ENCODE measurements at regions not wholly inside any gene's neighbourhood (a gene's known extent, or its start where the extent isn't known, plus 50 kb on each side); places are given as distances from the start of the nearest gene placed in this dataset.
"Not testable (repeated sequence)": the region's sequence is repeated elsewhere in the genome, so short reads cannot be mapped to it uniquely, and the experiment has no call there.

DNA sequence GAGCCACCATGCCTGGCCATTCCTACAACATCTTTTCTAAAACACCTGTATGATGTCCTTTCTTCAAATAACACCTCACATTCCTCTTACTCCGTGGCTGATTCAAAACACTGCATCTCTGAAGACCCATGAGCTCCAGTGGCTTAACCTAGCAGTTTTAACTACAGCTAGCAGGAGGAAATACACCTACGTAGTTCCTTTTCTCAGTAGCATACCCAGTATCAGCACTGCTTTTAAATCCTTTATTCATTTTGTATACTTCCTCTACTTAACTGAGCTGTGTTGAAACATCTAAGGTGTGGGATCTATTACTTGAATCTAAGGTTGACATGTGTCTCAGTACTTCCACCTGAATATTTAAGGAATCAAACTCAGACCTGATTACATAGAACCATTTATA, 113.6 kb upstream of the CCDC28A start:
- Histone ChIP-seq H3K27ac (ENCODE audit: low read depth in 1 of 2, low read length in 1 of 2) (no peak overlapping the region), H3K36me3 (ENCODE audit: control insufficient read depth in 2 of 2, insufficient read depth in 2 of 2, low read length in 1 of 2) (no peaks in the 10 kb centered on the region), H3K4me1 (ENCODE audit: control insufficient read depth in 2 of 2, insufficient read depth in 2 of 2, low read length in 2 of 2) (no peaks in the 10 kb centered on the region), H3K27me3 (ENCODE audit: control insufficient read depth in 2 of 2, insufficient read depth in 1 of 2, low read length in 1 of 2) (no peaks in the 10 kb centered on the region), H3K9me3 (ENCODE audit: control insufficient read depth in 2 of 2, insufficient read depth in 1 of 2, low read length in 1 of 2) (no peaks in the 10 kb centered on the region), H3K4me3 (ENCODE audit: low read length in 2 of 2) (no peak overlapping the region)
- 79% methylated on average over 2 of the region's 2 CpGs for WGBS
- DNase-seq (ENCODE audit: low read depth in 6 of 9, low spot score in 9 of 9): no peak

DNA sequence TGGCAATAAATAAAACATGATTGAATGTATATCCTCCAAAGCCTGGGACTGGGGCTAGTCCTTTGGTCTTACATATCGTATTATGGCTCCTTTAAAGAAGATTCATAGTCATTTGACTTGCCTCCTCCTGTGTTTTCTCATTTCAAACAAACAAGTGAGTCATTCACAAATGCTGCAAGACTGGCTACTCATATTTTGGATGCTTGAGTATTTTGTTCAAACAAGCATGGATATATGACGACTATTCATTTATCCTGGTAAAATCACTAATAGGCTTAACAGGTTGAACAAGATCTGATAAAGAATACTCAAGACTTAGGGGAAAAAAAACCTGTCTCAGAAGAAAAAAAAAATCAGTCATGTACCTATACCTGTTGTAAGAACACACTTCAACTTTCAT, 111.1 kb upstream of the CCDC28A start:
- Histone ChIP-seq H3K27ac (ENCODE audit: low read depth in 1 of 2, low read length in 1 of 2) (no peak overlapping the region), H3K4me3 (ENCODE audit: low read length in 2 of 2) (no peak overlapping the region), H3K27me3 (ENCODE audit: control insufficient read depth in 2 of 2, insufficient read depth in 1 of 2, low read length in 1 of 2) (no peaks in the 10 kb centered on the region), H3K36me3 (ENCODE audit: control insufficient read depth in 2 of 2, insufficient read depth in 2 of 2, low read length in 1 of 2) (no peaks in the 10 kb centered on the region), H3K9me3 (ENCODE audit: control insufficient read depth in 2 of 2, insufficient read depth in 1 of 2, low read length in 1 of 2) (no peaks in the 10 kb centered on the region), H3K4me1 (ENCODE audit: control insufficient read depth in 2 of 2, insufficient read depth in 2 of 2, low read length in 2 of 2) (no peaks in the 10 kb centered on the region)
- WGBS: 99% methylated on average over 2 of the region's 2 CpGs
- no peak for DNase-seq (ENCODE audit: low read depth in 6 of 9, low spot score in 9 of 9)

DNA sequence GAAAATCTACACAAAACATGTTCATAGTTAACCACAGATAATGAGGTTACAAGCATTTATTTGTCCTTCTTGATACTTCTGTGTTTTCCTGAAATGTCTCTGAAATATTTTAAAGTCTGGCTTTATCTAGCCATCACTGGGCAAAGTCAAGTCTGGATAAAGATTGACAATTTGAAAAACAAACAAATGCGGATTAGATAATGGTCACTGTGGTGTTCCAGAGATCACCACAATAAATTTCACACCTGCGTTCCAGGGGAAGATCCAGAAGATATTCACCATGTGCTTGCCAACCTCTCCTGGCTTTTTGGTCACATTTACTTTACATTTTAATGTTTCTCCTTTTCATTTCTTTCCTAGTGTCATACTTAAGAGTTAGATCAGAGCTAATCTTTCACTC, 109.7 kb upstream of the CCDC28A start:
- no peak overlapping the region for H3K4me3 ChIP-seq (ENCODE audit: low read length in 2 of 2)
- no peaks in the 10 kb centered on the region for H3K27me3 ChIP-seq (ENCODE audit: control insufficient read depth in 2 of 2, insufficient read depth in 1 of 2, low read length in 1 of 2)
- no peaks in the 10 kb centered on the region for H3K4me1 ChIP-seq (ENCODE audit: control insufficient read depth in 2 of 2, insufficient read depth in 2 of 2, low read length in 2 of 2)
- DNase-seq (ENCODE audit: low read depth in 6 of 9, low spot score in 9 of 9): no peak
- H3K9me3 ChIP-seq (ENCODE audit: control insufficient read depth in 2 of 2, insufficient read depth in 1 of 2, low read length in 1 of 2): no peaks in the 10 kb centered on the region
- 96% methylated on average over 2 of the region's 2 CpGs for WGBS
- no peaks in the 10 kb centered on the region for H3K36me3 ChIP-seq (ENCODE audit: control insufficient read depth in 2 of 2, insufficient read depth in 2 of 2, low read length in 1 of 2)
- no peak overlapping the region for H3K27ac ChIP-seq (ENCODE audit: low read depth in 1 of 2, low read length in 1 of 2)

DNA sequence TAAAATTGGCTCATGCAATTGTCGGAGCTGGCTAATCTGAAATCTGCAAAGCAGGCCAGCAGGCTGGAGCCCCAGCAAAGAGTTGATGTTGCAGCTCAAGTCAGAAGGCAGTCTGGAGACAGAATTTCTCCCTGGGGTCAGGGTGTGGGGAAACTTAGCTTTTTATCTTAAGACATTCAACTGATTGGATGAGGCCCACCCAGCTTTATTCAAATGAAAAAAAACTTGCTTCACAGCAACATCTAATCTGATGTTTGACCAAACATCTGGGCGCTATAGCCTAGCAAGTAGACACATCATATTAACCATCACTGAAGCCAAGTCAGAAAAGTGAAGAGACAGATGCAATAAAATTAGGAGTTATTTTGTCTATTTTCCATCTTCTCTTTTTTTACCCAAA, 108.8 kb upstream of the CCDC28A start:
- Histone ChIP-seq H3K27me3 (ENCODE audit: control insufficient read depth in 2 of 2, insufficient read depth in 1 of 2, low read length in 1 of 2) (no peaks in the 10 kb centered on the region), H3K36me3 (ENCODE audit: control insufficient read depth in 2 of 2, insufficient read depth in 2 of 2, low read length in 1 of 2) (no peaks in the 10 kb centered on the region), H3K4me3 (ENCODE audit: low read length in 2 of 2) (no peak overlapping the region), H3K27ac (ENCODE audit: low read depth in 1 of 2, low read length in 1 of 2) (no peak overlapping the region), H3K4me1 (ENCODE audit: control insufficient read depth in 2 of 2, insufficient read depth in 2 of 2, low read length in 2 of 2) (no peaks in the 10 kb centered on the region), H3K9me3 (ENCODE audit: control insufficient read depth in 2 of 2, insufficient read depth in 1 of 2, low read length in 1 of 2) (no peaks in the 10 kb centered on the region)
- DNase-seq (ENCODE audit: low read depth in 6 of 9, low spot score in 9 of 9): no peak
- WGBS: 97% methylated on average over 2 of the region's 2 CpGs

DNA sequence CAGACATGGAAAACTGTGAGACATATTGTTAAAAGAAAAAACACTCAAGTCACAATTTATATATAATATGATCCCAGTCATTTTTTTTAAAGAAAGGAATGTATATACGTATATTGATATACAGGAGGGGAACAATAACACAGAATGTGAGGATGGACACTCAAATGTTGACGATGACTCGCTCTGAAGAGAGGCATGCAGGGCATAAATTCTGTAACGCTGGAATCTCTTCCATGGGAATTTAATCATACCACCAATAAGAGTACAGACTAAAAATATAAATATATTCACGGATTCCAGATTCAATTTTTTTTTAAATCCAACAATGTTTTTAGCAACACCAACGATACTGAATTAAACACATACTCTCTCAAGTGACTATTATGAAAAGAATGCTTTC, 106.9 kb upstream of the CCDC28A start:
- H3K4me1 ChIP-seq (ENCODE audit: control insufficient read depth in 2 of 2, insufficient read depth in 2 of 2, low read length in 2 of 2): no peaks in the 10 kb centered on the region
- DNase-seq (ENCODE audit: low read depth in 6 of 9, low spot score in 9 of 9): no peak
- no peak overlapping the region for H3K27ac ChIP-seq (ENCODE audit: low read depth in 1 of 2, low read length in 1 of 2)
- no peak overlapping the region for H3K4me3 ChIP-seq (ENCODE audit: low read length in 2 of 2)
- H3K27me3 ChIP-seq (ENCODE audit: control insufficient read depth in 2 of 2, insufficient read depth in 1 of 2, low read length in 1 of 2): no peaks in the 10 kb centered on the region
- 98% methylated on average over 6 of the region's 6 CpGs for WGBS
- H3K9me3 ChIP-seq (ENCODE audit: control insufficient read depth in 2 of 2, insufficient read depth in 1 of 2, low read length in 1 of 2): no peaks in the 10 kb centered on the region
- H3K36me3 ChIP-seq (ENCODE audit: control insufficient read depth in 2 of 2, insufficient read depth in 2 of 2, low read length in 1 of 2): no peaks in the 10 kb centered on the region

DNA sequence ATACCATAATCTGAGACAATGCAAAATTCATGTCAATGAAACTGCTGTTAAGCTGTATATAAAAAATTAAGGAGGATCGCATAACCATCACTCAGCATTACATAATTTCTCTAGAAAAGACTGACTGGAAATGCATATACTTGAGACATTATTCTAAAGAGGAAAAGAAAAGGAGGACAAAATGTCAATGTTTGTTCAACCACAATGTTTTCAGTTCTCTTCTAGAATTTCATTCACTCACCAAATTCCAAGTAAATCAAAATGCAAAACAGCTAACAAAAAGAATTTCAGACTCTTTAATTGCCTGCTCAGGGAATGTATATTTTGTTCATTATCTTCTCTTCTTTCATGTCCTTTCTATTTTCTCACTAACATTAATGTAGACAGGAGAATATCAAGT, 106.2 kb upstream of the CCDC28A start:
- 98% methylated on average over 1 of the region's 1 CpG for WGBS
- Histone ChIP-seq H3K27ac (ENCODE audit: low read depth in 1 of 2, low read length in 1 of 2) (no peak overlapping the region), H3K27me3 (ENCODE audit: control insufficient read depth in 2 of 2, insufficient read depth in 1 of 2, low read length in 1 of 2) (no peaks in the 10 kb centered on the region)

DNA sequence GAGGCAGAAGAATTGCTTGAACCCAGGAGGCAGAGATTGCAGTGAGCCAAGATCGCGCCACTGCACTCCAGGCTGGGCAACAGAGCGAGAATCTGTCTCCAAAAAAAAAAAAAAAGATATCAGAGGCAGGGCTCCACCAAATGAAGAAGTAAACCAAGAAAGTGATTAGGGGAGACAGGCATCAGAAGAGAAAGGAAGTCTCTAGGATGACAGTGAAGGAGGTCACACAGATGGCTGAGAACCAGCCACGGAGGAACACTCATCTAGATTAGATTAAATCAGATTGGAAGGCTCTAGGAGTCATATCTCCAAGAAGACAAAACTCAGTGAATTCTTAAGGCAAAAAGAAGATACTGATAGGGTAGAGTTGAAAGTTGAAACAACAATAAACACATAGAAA, 102.2 kb upstream of the CCDC28A start:
- H3K27ac ChIP-seq (ENCODE audit: low read depth in 1 of 2, low read length in 1 of 2): no peak overlapping the region
- 77% methylated on average over 4 of the region's 4 CpGs for WGBS
- no peaks in the 10 kb centered on the region for H3K36me3 ChIP-seq (ENCODE audit: control insufficient read depth in 2 of 2, insufficient read depth in 2 of 2, low read length in 1 of 2)
- no peaks in the 10 kb centered on the region for H3K27me3 ChIP-seq (ENCODE audit: control insufficient read depth in 2 of 2, insufficient read depth in 1 of 2, low read length in 1 of 2)
- DNase-seq (ENCODE audit: low read depth in 6 of 9, low spot score in 9 of 9): no peak
- no peak overlapping the region for H3K4me3 ChIP-seq (ENCODE audit: low read length in 2 of 2)
- no peaks in the 10 kb centered on the region for H3K4me1 ChIP-seq (ENCODE audit: control insufficient read depth in 2 of 2, insufficient read depth in 2 of 2, low read length in 2 of 2)
- no peaks in the 10 kb centered on the region for H3K9me3 ChIP-seq (ENCODE audit: control insufficient read depth in 2 of 2, insufficient read depth in 1 of 2, low read length in 1 of 2)

More for the DNA sequence above, 106.2 kb upstream of the CCDC28A start:
- Histone ChIP-seq H3K4me3 (ENCODE audit: low read length in 2 of 2) (no peak overlapping the region), H3K9me3 (ENCODE audit: control insufficient read depth in 2 of 2, insufficient read depth in 1 of 2, low read length in 1 of 2) (no peaks in the 10 kb centered on the region), H3K36me3 (ENCODE audit: control insufficient read depth in 2 of 2, insufficient read depth in 2 of 2, low read length in 1 of 2) (no peaks in the 10 kb centered on the region), H3K4me1 (ENCODE audit: control insufficient read depth in 2 of 2, insufficient read depth in 2 of 2, low read length in 2 of 2) (no peaks in the 10 kb centered on the region)
- DNase-seq (ENCODE audit: low read depth in 6 of 9, low spot score in 9 of 9): no peak

DNA sequence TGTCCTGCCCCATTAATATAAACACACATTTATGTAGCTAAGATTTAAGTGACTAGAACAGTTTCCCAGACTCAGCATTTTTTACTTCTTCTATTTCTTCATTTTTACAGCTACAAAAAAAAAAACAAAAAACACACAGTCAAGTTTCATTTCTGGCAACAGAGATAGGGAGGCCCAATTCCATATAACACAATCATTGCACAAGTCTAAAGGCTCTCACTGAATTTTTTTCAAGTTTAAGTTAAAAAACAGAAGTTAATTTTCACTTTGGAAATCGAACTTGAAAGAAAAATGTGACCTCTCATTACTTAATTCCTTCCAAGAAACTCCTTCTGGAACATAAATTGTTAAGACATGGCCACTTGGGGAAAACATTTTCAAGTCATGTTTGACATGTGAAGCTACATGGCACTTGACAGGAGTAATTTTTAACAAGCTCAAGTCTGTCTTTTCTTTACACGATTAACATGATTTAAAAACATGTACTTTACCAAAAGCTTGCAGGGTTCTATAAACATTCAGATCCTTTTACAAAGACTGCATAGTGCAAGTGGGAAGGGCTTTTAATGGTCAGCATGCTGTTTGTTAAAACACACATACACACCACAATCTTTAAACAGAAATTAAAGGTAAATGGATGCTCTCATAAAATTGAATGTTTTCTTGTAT, 100.1 kb upstream of the CCDC28A start:
- Histone ChIP-seq H3K4me1 (ENCODE audit: control insufficient read depth in 2 of 2, insufficient read depth in 2 of 2, low read length in 2 of 2) (no peaks in the 10 kb centered on the region), H3K36me3 (ENCODE audit: control insufficient read depth in 2 of 2, insufficient read depth in 2 of 2, low read length in 1 of 2) (no peaks in the 10 kb centered on the region), H3K27me3 (ENCODE audit: control insufficient read depth in 2 of 2, insufficient read depth in 1 of 2, low read length in 1 of 2) (no peaks in the 10 kb centered on the region), H3K27ac (ENCODE audit: low read depth in 1 of 2, low read length in 1 of 2) (no peak overlapping the region), H3K9me3 (ENCODE audit: control insufficient read depth in 2 of 2, insufficient read depth in 1 of 2, low read length in 1 of 2) (no peaks in the 10 kb centered on the region), H3K4me3 (ENCODE audit: low read length in 2 of 2) (no peak overlapping the region)
- 30% methylated on average over 2 of the region's 2 CpGs for WGBS
- DNase-seq (ENCODE audit: low read depth in 6 of 9, low spot score in 9 of 9): no peak

DNA sequence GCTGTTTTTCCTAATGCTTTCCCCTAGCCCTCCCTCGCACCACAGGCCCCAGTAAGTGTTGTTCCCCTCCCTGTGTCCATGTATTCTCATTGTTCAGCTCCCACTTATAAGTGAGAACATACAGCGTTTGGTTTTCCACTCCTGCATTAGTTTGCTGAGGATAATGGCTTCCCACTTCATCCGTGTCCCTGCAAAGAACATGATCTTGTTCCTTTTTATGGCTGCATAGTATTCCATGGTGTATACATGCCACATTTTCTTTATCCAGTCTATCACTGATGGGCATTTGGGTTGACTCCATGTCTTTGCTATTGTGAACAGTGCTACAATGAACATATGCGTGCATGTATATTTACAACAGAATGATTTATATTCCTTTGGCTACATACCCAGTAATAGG, 99.1 kb upstream of the CCDC28A start:
- WGBS: 85% methylated on average over 4 of the region's 4 CpGs
- not testable (repeated sequence) for H3K9me3 ChIP-seq (ENCODE audit: control insufficient read depth in 2 of 2, insufficient read depth in 1 of 2, low read length in 1 of 2); H3K4me3 ChIP-seq (ENCODE audit: low read length in 2 of 2); DNase-seq (ENCODE audit: low read depth in 6 of 9, low spot score in 9 of 9); H3K27me3 ChIP-seq (ENCODE audit: control insufficient read depth in 2 of 2, insufficient read depth in 1 of 2, low read length in 1 of 2); H3K27ac ChIP-seq (ENCODE audit: low read depth in 1 of 2, low read length in 1 of 2); H3K4me1 ChIP-seq (ENCODE audit: control insufficient read depth in 2 of 2, insufficient read depth in 2 of 2, low read length in 2 of 2); H3K36me3 ChIP-seq (ENCODE audit: control insufficient read depth in 2 of 2, insufficient read depth in 2 of 2, low read length in 1 of 2)

DNA sequence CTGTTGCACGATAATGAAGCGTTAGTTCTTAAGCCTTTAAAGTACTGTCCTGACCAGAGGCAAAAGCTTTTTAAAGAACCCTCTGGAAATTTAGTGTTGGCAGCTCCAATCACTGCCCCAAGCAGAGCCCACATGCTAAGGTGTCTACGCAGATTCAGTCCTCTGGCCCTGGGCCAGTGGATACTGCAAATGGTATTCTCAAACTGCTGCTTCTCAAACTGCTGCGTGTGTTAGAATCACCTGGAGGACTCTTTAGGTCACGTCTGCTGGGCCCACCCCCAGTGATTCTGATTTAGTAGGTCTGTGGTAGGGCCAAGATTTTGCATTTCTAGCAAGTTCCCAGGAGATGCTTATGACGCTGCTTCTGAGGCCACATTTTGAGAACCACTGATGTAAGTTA, 96.0 kb upstream of the CCDC28A start:
- Histone ChIP-seq H3K27ac (ENCODE audit: low read depth in 1 of 2, low read length in 1 of 2) (no peak overlapping the region), H3K9me3 (ENCODE audit: control insufficient read depth in 2 of 2, insufficient read depth in 1 of 2, low read length in 1 of 2) (no peaks in the 10 kb centered on the region), H3K4me3 (ENCODE audit: low read length in 2 of 2) (no peak overlapping the region), H3K4me1 (ENCODE audit: control insufficient read depth in 2 of 2, insufficient read depth in 2 of 2, low read length in 2 of 2) (no peaks in the 10 kb centered on the region), H3K36me3 (ENCODE audit: control insufficient read depth in 2 of 2, insufficient read depth in 2 of 2, low read length in 1 of 2) (no peaks in the 10 kb centered on the region), H3K27me3 (ENCODE audit: control insufficient read depth in 2 of 2, insufficient read depth in 1 of 2, low read length in 1 of 2) (no peaks in the 10 kb centered on the region)
- DNase-seq (ENCODE audit: low read depth in 6 of 9, low spot score in 9 of 9): no peak
- WGBS: 98% methylated on average over 6 of the region's 6 CpGs

Data from thymus (tissue), 11 donors.